ENCODE measurements at regions not wholly inside any gene's neighbourhood (a gene's known extent, or its start where the extent isn't known, plus 50 kb on each side); places are given as distances from the start of the nearest gene placed in this dataset.

DNA sequence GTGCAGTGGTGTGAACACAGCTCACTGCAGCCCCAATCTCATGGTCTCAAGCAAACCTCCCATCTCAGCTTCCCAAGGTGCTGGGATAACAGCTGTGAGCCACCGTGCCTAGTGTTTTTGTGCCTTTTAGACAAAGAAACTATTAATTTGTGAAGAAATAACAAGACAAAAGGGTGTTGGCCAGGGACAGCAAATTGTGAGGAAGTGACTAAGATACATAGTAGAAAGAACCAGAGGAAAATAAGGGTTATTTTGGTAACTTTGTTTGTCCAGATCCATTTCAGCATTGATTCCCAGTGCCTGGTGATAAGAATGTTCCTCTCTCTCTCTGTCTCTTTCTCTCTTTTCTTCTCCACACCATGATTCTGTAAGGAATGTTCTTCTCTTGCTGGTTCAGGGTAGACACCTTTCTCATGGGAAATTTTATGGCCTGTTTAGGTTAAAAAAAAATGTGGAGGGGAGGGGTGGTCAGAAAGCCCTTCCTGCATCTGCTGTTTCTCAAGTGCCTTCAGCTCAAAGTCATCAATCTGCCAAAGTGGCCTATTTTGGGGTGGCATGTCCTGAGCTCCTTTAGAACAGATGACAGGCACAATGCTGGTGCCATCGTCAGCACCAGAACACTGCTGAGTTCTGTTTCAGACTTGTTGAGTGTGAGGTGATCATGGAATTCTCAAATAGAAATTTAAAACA lies 184.4 kb upstream of the EEA1 start:
- Histone ChIP-seq H3K4me3 (ENCODE audit: low read length) (no peak overlapping the region), H3K27me3 (ENCODE audit: control insufficient read depth, insufficient read depth, low read length) (no peaks in the 10 kb centered on the region), H3K4me1 (ENCODE audit: control insufficient read depth, insufficient read depth, low read length) (peaks cover 39% of the 10 kb centered on the region), H3K4me2 (ENCODE audit: low read length) (peak overlapping the region; percentile 23), H3K36me3 (ENCODE audit: insufficient read depth, low read length) (no peaks in the 10 kb centered on the region), H3K9me3 (replicated peaks; ENCODE audit: low read length) (no peaks in the 10 kb centered on the region), H3K9ac (ENCODE audit: low read depth, low read length) (peak overlapping the region; percentile 28)

DNA sequence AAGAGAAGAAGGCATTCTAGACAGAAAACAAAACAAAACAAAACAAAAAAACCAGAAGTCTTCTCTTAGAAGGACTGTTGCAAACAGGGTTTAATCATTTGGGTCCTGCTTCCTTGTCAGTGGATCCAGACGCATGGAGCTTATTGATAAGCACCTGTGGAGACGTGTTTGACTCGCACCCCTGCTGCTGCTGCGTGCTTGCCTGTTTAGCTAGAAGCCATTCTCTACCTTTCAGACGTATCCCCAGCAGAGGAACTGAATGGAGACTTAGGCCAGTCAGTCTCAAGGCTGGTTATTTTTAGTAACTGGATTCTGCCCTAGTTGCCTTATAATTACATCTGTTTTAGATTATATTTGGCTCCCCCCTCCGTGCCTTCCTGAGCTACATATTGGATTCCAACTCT lies 186.1 kb upstream of the EEA1 start:
- no peak overlapping the region for H3K4me2 ChIP-seq (ENCODE audit: low read length)
- H3K4me3 ChIP-seq (ENCODE audit: low read length): no peak overlapping the region
- no peaks in the 10 kb centered on the region for H3K36me3 ChIP-seq (ENCODE audit: insufficient read depth, low read length)
- H3K9ac ChIP-seq (ENCODE audit: low read depth, low read length): no peak overlapping the region
- no peaks in the 10 kb centered on the region for H3K9me3 ChIP-seq (replicated peaks; ENCODE audit: low read length)
- H3K4me1 ChIP-seq (ENCODE audit: control insufficient read depth, insufficient read depth, low read length): peaks cover 22% of the 10 kb centered on the region
- H3K27me3 ChIP-seq (ENCODE audit: control insufficient read depth, insufficient read depth, low read length): no peaks in the 10 kb centered on the region

DNA sequence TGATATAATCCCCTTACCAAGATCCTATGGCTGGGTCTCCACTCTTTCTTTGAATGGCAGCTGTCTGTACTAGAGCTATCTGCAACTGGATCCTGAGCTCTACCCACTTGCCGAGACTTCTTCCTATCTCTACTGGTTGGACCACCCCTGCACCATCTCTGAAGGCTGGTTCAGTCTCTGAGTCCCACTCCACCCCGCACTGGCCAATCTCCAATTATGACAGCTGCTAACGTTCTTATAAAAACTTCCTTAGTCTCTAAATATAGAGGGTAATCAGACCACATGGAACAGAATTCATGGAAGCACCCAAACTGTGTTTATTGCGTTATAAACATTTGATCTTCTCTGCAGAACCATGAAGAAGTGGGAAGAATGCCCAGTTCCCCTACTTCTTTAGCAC lies 186.6 kb upstream of the EEA1 start:
- Histone ChIP-seq H3K27me3 (ENCODE audit: control insufficient read depth, insufficient read depth, low read length) (no peaks in the 10 kb centered on the region), H3K4me2 (ENCODE audit: low read length) (no peak overlapping the region), H3K9ac (ENCODE audit: low read depth, low read length) (no peak overlapping the region), H3K9me3 (replicated peaks; ENCODE audit: low read length) (no peaks in the 10 kb centered on the region), H3K36me3 (ENCODE audit: insufficient read depth, low read length) (no peaks in the 10 kb centered on the region), H3K4me3 (ENCODE audit: low read length) (no peak overlapping the region), H3K4me1 (ENCODE audit: control insufficient read depth, insufficient read depth, low read length) (peaks cover 22% of the 10 kb centered on the region)

DNA sequence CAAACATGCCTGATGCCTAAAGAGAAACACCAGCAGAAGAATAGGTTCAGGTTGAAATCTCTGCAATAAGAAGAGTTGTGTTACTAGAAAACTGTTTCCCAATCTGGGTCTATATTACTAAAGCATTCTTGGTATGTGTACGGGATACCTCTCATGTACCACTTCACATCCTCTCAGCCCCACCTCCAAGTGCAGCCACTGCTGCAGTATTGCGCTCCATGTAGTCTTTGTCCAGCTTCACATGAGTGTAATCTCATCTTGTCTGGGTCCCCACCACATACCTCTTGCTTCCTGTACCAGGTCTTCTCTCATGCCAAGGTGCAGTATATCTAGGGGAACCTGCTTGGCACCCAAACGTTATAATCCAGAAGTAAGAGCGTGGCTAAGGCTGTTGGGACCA lies 187.5 kb upstream of the EEA1 start:
- no peaks in the 10 kb centered on the region for H3K9me3 ChIP-seq (replicated peaks; ENCODE audit: low read length)
- H3K27me3 ChIP-seq (ENCODE audit: control insufficient read depth, insufficient read depth, low read length): no peaks in the 10 kb centered on the region
- no peak overlapping the region for H3K4me3 ChIP-seq (ENCODE audit: low read length)
- H3K36me3 ChIP-seq (ENCODE audit: insufficient read depth, low read length): no peaks in the 10 kb centered on the region
- H3K9ac ChIP-seq (ENCODE audit: low read depth, low read length): no peak overlapping the region
- peaks cover 28% of the 10 kb centered on the region for H3K4me1 ChIP-seq (ENCODE audit: control insufficient read depth, insufficient read depth, low read length)
- H3K4me2 ChIP-seq (ENCODE audit: low read length): no peak overlapping the region

DNA sequence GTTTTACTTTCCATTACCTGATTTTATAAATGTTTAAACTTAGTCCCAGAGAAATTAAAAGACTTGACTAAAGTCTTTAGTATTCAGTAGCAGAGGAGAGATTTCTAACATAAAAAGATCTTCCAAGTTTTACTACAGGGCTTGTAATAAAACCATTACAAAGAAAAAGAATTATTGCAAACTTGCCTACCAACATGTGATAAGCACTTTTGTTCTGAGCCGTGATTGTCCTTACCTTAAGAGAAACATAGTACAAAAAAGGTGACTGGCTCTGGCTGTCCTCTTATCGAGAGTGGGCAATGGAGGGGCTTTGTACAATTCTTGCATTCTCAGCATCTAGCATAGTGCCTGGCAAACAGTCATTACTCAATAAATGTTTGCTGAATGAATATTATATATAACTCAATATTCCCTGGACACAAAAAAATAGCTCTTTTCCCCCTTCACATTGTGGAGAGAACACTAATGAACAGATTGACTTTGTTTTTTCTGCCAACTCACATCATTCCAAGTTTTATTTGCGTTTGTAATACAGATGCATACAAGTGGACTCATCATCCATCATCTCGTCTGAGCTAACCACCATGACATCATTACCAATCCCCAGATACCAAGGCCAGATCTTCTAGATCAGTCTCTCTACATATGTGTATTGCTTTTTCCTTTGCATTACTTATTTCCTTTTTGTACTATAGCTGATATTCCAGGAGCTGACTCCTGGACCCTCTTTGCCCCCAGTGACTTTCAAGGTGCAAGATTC lies 192.8 kb upstream of the EEA1 start:
- Histone ChIP-seq H3K27me3 (ENCODE audit: control insufficient read depth, insufficient read depth, low read length) (no peaks in the 10 kb centered on the region), H3K36me3 (ENCODE audit: insufficient read depth, low read length) (no peaks in the 10 kb centered on the region), H3K9me3 (replicated peaks; ENCODE audit: low read length) (no peaks in the 10 kb centered on the region), H3K4me3 (ENCODE audit: low read length) (no peak overlapping the region), H3K4me2 (ENCODE audit: low read length) (peak overlapping the region; percentile 45), H3K4me1 (ENCODE audit: control insufficient read depth, insufficient read depth, low read length) (peaks cover 18% of the 10 kb centered on the region), H3K9ac (ENCODE audit: low read depth, low read length) (peak overlapping the region; percentile 21)

DNA sequence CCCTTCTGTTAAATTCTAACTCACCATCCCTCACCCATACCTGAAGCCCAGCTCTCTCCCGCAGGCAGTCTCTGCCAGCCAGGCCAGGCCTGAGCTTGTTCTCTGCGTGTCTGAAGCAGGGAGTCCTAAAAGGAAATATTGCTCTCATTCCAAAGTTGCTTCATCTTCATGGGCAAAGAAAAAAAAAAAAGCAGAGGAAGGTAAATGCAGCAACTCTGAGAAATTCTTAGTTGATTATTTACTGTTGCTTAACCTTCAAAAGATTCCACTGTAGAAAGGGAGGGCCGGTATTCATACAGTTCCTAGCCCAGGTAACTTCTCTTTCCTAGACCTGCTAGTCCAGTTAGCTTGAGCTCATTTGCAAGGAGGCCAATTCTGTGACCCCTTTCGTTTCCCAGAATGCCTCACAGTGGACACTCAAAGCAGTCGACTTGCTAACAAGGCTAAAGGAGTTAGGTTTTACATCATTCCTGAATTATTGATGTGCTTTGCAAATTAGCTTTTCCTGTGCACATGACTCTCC lies 193.5 kb upstream of the EEA1 start:
- no peak overlapping the region for H3K4me3 ChIP-seq (ENCODE audit: low read length)
- H3K9me3 ChIP-seq (replicated peaks; ENCODE audit: low read length): no peaks in the 10 kb centered on the region
- peaks cover 24% of the 10 kb centered on the region for H3K4me1 ChIP-seq (ENCODE audit: control insufficient read depth, insufficient read depth, low read length)
- peak overlapping the region; percentile 45 for H3K4me2 ChIP-seq (ENCODE audit: low read length)
- no peaks in the 10 kb centered on the region for H3K36me3 ChIP-seq (ENCODE audit: insufficient read depth, low read length)
- peak overlapping the region; percentile 21 for H3K9ac ChIP-seq (ENCODE audit: low read depth, low read length)
- no peaks in the 10 kb centered on the region for H3K27me3 ChIP-seq (ENCODE audit: control insufficient read depth, insufficient read depth, low read length)

DNA sequence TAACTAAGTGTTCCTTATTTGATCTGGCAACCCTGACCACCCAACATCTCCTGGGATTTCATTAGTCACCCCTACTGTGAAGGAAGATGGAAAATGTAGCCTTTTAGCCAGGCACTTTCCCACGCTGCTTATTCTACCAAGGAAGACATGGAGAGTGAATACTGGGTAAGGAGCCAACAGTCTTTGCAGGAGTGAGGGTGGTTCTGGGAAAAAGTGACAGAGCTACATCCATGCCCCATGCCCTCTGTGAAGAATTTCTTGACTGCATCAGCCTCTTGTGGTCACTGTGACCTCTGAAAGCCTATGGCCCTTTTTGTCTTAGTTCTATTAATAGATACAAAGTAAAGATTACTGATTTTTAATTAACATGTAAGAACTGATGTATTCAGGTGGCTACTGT lies 196.0 kb upstream of the EEA1 start:
- no peaks in the 10 kb centered on the region for H3K9me3 ChIP-seq (replicated peaks; ENCODE audit: low read length)
- peaks cover 30% of the 10 kb centered on the region for H3K4me1 ChIP-seq (ENCODE audit: control insufficient read depth, insufficient read depth, low read length)
- no peak overlapping the region for H3K4me3 ChIP-seq (ENCODE audit: low read length)
- no peak overlapping the region for H3K4me2 ChIP-seq (ENCODE audit: low read length)
- no peaks in the 10 kb centered on the region for H3K27me3 ChIP-seq (ENCODE audit: control insufficient read depth, insufficient read depth, low read length)
- no peak overlapping the region for H3K9ac ChIP-seq (ENCODE audit: low read depth, low read length)
- no peaks in the 10 kb centered on the region for H3K36me3 ChIP-seq (ENCODE audit: insufficient read depth, low read length)

DNA sequence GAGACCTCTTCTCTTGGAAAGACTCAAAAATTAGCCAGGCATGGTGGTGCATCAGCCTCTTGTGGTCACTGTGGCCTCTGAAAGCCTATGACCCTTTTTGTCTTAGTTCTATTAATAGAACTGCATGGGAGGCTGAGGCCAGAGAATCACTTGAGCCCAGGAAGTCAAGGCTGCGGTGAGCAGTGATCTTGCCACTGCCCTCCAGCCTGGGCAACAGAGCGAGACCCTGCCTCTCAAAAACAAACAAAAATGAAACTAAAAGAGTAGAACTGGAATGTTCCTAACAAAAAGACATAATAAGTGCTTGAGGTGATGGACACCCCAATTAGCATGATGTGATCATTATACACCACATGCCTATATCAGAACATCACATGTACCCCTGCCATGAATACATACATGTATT lies 197.0 kb upstream of the EEA1 start:
- Histone ChIP-seq H3K4me3 (ENCODE audit: low read length) (no peak overlapping the region), H3K9ac (ENCODE audit: low read depth, low read length) (no peak overlapping the region), H3K9me3 (replicated peaks; ENCODE audit: low read length) (no peaks in the 10 kb centered on the region), H3K4me1 (ENCODE audit: control insufficient read depth, insufficient read depth, low read length) (peaks cover 30% of the 10 kb centered on the region), H3K4me2 (ENCODE audit: low read length) (no peak overlapping the region), H3K27me3 (ENCODE audit: control insufficient read depth, insufficient read depth, low read length) (no peaks in the 10 kb centered on the region), H3K36me3 (ENCODE audit: insufficient read depth, low read length) (no peaks in the 10 kb centered on the region)

DNA sequence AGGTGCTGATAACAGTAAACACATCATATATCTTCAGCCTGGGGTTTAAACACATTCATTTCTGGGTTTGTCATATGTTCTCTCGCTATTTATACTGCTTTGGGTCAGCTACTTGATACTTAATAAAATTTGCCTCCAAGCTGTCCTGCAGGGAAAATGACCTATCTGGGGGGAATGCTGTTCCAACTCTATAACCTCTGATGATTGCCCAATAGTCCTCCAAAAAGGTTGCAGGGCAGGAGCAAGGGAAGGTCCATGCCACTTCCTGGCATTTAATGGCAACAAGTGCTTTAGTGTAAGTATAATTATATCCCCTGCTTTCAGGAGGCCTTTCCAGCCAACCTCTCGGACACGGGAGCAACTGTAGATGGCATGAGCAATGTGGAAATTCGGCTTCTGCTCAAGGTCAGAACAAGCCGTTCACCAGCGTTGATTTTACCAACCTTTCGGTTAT lies 198.0 kb upstream of the EEA1 start:
- no peaks in the 10 kb centered on the region for H3K27me3 ChIP-seq (ENCODE audit: control insufficient read depth, insufficient read depth, low read length)
- no peak overlapping the region for H3K4me3 ChIP-seq (ENCODE audit: low read length)
- H3K4me2 ChIP-seq (ENCODE audit: low read length): peak overlapping the region; percentile 0
- H3K36me3 ChIP-seq (ENCODE audit: insufficient read depth, low read length): no peaks in the 10 kb centered on the region
- H3K9ac ChIP-seq (ENCODE audit: low read depth, low read length): no peak overlapping the region
- H3K9me3 ChIP-seq (replicated peaks; ENCODE audit: low read length): no peaks in the 10 kb centered on the region
- peaks cover 20% of the 10 kb centered on the region for H3K4me1 ChIP-seq (ENCODE audit: control insufficient read depth, insufficient read depth, low read length)

DNA sequence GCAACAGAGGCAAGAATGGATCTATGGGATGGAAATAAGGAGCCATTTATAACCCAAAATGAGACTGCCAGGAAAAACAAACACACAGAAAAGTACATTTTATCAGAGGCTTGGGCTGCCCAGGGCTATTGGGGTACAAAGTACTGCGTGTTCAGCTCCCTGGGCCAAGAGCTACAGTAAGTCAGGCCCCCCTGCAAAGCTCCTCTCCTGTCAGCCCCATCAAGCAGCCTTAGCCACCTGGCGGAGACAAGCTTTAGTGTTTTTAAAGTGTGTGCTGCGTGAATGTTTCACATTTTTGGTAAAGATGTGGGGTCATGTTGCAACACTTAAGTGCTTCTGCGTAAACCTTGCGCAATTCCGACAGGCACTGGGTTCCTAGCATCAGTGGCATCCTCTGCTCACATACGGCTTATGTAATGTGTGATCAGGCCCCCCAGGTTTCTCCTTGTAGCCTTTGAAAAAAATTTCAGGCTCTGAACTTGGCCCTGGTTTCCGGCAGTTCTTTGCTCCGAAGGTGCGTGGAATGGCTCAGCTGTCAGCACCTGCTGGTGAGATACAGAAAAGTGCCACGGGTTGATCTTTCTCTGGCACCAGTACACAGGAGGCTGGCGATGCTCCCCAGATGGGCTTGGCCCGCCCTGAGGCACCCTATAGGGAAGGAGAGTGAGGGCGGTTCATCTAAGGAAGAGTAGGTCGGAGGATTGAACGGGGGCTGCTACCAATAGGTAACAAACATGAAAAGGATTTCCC lies 198.7 kb upstream of the EEA1 start:
- Histone ChIP-seq H3K36me3 (ENCODE audit: insufficient read depth, low read length) (no peaks in the 10 kb centered on the region), H3K9me3 (replicated peaks; ENCODE audit: low read length) (no peaks in the 10 kb centered on the region), H3K27me3 (ENCODE audit: control insufficient read depth, insufficient read depth, low read length) (no peaks in the 10 kb centered on the region), H3K9ac (ENCODE audit: low read depth, low read length) (no peak overlapping the region), H3K4me1 (ENCODE audit: control insufficient read depth, insufficient read depth, low read length) (peaks cover 14% of the 10 kb centered on the region), H3K4me3 (ENCODE audit: low read length) (no peak overlapping the region), H3K4me2 (ENCODE audit: low read length) (peak overlapping the region; percentile 0)

DNA sequence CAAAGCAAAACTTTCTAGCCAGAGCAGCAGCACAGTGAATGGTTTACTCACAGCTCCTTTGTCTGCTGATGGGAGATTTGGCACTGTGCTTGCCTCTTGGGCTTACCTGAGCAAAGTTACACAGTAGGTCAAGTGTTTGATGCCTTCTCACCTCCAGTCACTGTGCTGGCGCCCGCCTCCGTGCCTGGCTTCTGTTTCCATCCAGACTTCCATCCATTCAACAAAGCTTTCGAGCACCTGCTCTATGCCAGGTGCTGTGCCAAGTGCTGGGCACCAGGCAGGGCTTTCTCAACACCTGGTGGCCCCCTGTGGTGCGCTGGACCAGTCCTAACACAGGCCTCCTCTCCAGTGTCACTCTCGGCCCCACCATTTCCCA lies 199.2 kb upstream of the EEA1 start:
- no peak overlapping the region for H3K9ac ChIP-seq (ENCODE audit: low read depth, low read length)
- peaks cover 12% of the 10 kb centered on the region for H3K4me1 ChIP-seq (ENCODE audit: control insufficient read depth, insufficient read depth, low read length)
- H3K27me3 ChIP-seq (ENCODE audit: control insufficient read depth, insufficient read depth, low read length): no peaks in the 10 kb centered on the region
- no peak overlapping the region for H3K4me2 ChIP-seq (ENCODE audit: low read length)
- H3K9me3 ChIP-seq (replicated peaks; ENCODE audit: low read length): no peaks in the 10 kb centered on the region
- no peaks in the 10 kb centered on the region for H3K36me3 ChIP-seq (ENCODE audit: insufficient read depth, low read length)
- H3K4me3 ChIP-seq (ENCODE audit: low read length): no peak overlapping the region
